ENCODE measurements at regions not wholly inside any gene's neighbourhood (a gene's known extent, or its start where the extent isn't known, plus 50 kb on each side); places are given as distances from the start of the nearest gene placed in this dataset.

GRCh38 chr10:101284101-101284743, 55.0 kb upstream of the LBX1 start:
- no peak for TF ChIP-seq CTCF (IDR thresholded peaks at IDR 0.05)
- no peak for TF ChIP-seq POLR2A (IDR thresholded peaks at IDR 0.05)
